ENCODE measurements at regions not wholly inside any gene's neighbourhood (a gene's known extent, or its start where the extent isn't known, plus 50 kb on each side); places are given as distances from the start of the nearest gene placed in this dataset.

DNA sequence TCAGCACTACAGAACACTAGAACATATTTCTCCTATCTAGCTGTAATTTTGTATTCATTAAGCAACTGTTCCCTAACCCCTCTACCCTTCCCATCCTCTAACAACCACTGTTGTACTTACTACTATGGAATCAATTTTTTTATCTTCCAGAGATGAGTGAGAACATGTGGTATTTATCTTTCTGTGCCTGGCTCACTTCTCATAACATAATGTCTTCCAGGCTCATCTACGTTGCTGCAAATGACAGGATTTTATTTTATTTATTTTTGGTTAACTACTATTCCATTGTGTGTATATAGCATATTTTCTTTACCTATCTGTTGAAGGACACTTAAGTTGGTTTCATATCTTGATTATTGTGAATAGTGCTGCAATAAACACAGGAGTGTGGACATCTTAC is 200.9 kb upstream of the CHRM2 start:
- no peak for TF ChIP-seq POLR2A (IDR thresholded peaks at IDR 0.05; ENCODE audit: low read depth, low read length)
- TF ChIP-seq CTCF (conservative IDR thresholded peaks at IDR 0.05; ENCODE audit: low read depth, low read length) = no peak
- TF ChIP-seq BHLHE40 (IDR thresholded peaks at IDR 0.05; ENCODE audit: low read depth, low read length) = no peak
- no peak for TF ChIP-seq MAFK (IDR thresholded peaks at IDR 0.05; ENCODE audit: low read depth, low read length)
- no peak for TF ChIP-seq RCOR1 (IDR thresholded peaks at IDR 0.05; ENCODE audit: insufficient replicate concordance, low read length)
- TF ChIP-seq RAD21 (IDR thresholded peaks at IDR 0.05; ENCODE audit: low read length) = no peak
- no peak for TF ChIP-seq RFX5 (IDR thresholded peaks at IDR 0.05; ENCODE audit: low read depth, low read length)
- no peak for TF ChIP-seq CHD1 (IDR thresholded peaks at IDR 0.05; ENCODE audit: low read depth, low read length)
- TF ChIP-seq NFE2L2 (IDR thresholded peaks at IDR 0.05; ENCODE audit: low read depth, low read length) = no peak
- TF ChIP-seq MAZ (IDR thresholded peaks at IDR 0.05; ENCODE audit: borderline replicate concordance, low read depth, low read length) = no peak
- TF ChIP-seq CEBPB (IDR thresholded peaks at IDR 0.05; ENCODE audit: low read depth, low read length) = no peak
